ENCODE measurements at regions not wholly inside any gene's neighbourhood (a gene's known extent, or its start where the extent isn't known, plus 50 kb on each side); places are given as distances from the start of the nearest gene placed in this dataset.

DNA sequence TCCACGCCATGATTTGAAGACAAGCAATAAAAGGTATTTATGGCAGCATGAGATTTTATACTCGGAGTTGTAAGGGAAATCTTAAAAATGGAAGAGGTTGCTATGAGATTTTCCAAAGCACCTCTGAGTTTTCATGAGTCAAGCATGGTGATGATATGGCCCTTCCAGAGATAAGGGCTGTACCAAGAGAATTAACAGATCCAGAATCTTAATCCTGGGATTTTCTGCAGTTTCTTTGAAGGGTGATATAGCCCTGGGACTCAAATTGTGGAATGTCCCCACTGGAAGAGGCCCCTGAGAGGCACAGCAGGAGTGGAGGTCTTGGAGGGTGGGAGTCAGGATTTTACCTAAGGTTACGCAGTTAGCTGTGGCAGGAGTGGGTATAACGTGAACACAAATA, 243.3 kb downstream of the ZNF621 start:
- no peaks in the 10 kb centered on the region for H3K36me3 ChIP-seq (ENCODE audit: control insufficient read depth in 2 of 2, insufficient read depth in 2 of 2, low read length in 1 of 2)
- H3K4me3 ChIP-seq (ENCODE audit: low read depth in 1 of 2, low read length in 2 of 2) = no peak overlapping the region
- 94 to 96% methylated on average over 4 of the region's 4 CpGs for WGBS, 2 donors
- no peak overlapping the region for H3K27ac ChIP-seq (ENCODE audit: low read depth in 2 of 2, low read length in 1 of 2)
- no peaks in the 10 kb centered on the region for H3K27me3 ChIP-seq (ENCODE audit: control insufficient read depth in 1 of 2, insufficient read depth in 2 of 2, low read length in 2 of 2)
- no peaks in the 10 kb centered on the region for H3K9me3 ChIP-seq (ENCODE audit: control insufficient read depth in 2 of 2, insufficient read depth in 1 of 2, low read depth in 1 of 2, low read length in 1 of 2)
- H3K4me1 ChIP-seq (ENCODE audit: control insufficient read depth in 2 of 2, insufficient read depth in 2 of 2, low read length in 1 of 2) = no peaks in the 10 kb centered on the region

DNA sequence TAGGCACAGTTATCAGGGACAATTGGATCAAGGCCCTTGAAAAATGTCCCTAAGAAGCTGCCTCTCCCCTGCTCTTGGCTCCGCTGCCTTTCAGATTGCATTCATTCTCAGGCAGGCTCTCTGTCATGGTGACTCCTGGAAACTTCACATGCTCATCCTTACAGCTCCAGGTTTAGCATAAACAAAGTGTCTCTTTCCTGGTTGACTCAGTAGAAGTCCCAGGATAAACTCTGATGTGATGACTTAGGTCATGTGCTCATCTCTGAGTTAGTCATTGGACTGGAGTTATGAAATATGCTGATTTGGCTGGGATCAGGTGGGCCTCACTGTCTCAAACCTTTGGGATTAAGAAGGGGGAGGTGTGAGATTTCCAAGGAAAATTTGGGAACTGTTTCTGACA, 243.8 kb downstream of the ZNF621 start:
- Histone ChIP-seq H3K27ac (ENCODE audit: low read depth in 2 of 2, low read length in 1 of 2) (no peak overlapping the region), H3K9me3 (ENCODE audit: control insufficient read depth in 2 of 2, insufficient read depth in 1 of 2, low read depth in 1 of 2, low read length in 1 of 2) (no peaks in the 10 kb centered on the region), H3K4me1 (ENCODE audit: control insufficient read depth in 2 of 2, insufficient read depth in 2 of 2, low read length in 1 of 2) (no peaks in the 10 kb centered on the region), H3K36me3 (ENCODE audit: control insufficient read depth in 2 of 2, insufficient read depth in 2 of 2, low read length in 1 of 2) (no peaks in the 10 kb centered on the region), H3K27me3 (ENCODE audit: control insufficient read depth in 1 of 2, insufficient read depth in 2 of 2, low read length in 2 of 2) (no peaks in the 10 kb centered on the region), H3K4me3 (ENCODE audit: low read depth in 1 of 2, low read length in 2 of 2) (no peak overlapping the region)
- WGBS, 2 donors = 91 to 94% methylated on average over 1 of the region's 1 CpG

DNA sequence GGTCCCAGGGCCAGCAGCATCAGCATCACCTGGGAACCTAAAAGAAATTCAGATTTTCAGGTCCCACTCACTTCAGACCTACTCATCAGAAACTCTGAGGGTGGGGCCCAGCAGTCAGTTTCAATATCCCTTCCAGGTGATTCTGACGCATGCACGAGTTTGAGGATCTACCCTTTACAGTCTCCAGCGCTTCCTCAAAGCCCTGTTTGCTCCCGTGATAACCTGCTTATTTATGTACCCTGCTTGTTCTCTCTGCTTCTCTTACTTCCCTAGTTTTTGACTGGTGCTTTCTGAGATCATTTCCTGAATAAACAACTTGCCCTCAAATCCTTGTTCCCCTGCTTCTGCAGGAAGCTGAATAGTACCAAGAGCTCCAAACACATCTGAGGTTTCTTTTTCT, 245.3 kb downstream of the ZNF621 start:
- Histone ChIP-seq H3K4me3 (ENCODE audit: low read depth in 1 of 2, low read length in 2 of 2) (no peak overlapping the region), H3K27me3 (ENCODE audit: control insufficient read depth in 1 of 2, insufficient read depth in 2 of 2, low read length in 2 of 2) (no peaks in the 10 kb centered on the region), H3K36me3 (ENCODE audit: control insufficient read depth in 2 of 2, insufficient read depth in 2 of 2, low read length in 1 of 2) (no peaks in the 10 kb centered on the region), H3K4me1 (ENCODE audit: control insufficient read depth in 2 of 2, insufficient read depth in 2 of 2, low read length in 1 of 2) (no peaks in the 10 kb centered on the region), H3K9me3 (ENCODE audit: control insufficient read depth in 2 of 2, insufficient read depth in 1 of 2, low read depth in 1 of 2, low read length in 1 of 2) (no peaks in the 10 kb centered on the region), H3K27ac (ENCODE audit: low read depth in 2 of 2, low read length in 1 of 2) (no peak overlapping the region)
- 48 to 52% methylated on average over 4 of the region's 4 CpGs for WGBS, 2 donors

DNA sequence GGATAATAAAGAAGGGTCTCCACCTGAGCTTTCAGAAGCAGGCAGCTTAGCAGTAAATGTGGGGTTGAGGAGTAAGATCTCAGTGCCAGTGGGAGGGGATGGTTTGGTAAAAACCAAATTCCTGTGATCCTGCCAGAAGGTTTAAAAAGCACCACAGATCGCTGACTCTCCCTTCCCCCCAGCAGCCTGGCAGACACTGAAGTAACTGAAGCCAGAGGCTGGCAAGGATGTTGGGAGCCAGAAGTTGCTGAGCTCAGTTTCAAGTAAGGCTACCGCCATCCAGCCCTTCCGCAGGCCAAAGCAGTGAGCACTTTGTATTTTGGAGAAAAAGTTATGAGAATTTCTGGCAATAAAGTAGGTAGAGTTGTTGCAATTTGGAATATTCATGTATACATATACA, 246.4 kb downstream of the ZNF621 start:
- Histone ChIP-seq H3K4me1 (ENCODE audit: control insufficient read depth in 2 of 2, insufficient read depth in 2 of 2, low read length in 1 of 2) (no peaks in the 10 kb centered on the region), H3K27ac (ENCODE audit: low read depth in 2 of 2, low read length in 1 of 2) (no peak overlapping the region), H3K9me3 (ENCODE audit: control insufficient read depth in 2 of 2, insufficient read depth in 1 of 2, low read depth in 1 of 2, low read length in 1 of 2) (no peaks in the 10 kb centered on the region), H3K27me3 (ENCODE audit: control insufficient read depth in 1 of 2, insufficient read depth in 2 of 2, low read length in 2 of 2) (no peaks in the 10 kb centered on the region), H3K36me3 (ENCODE audit: control insufficient read depth in 2 of 2, insufficient read depth in 2 of 2, low read length in 1 of 2) (no peaks in the 10 kb centered on the region), H3K4me3 (ENCODE audit: low read depth in 1 of 2, low read length in 2 of 2) (no peak overlapping the region)
- 46 to 76% methylated on average over 3 of the region's 3 CpGs for WGBS, 2 donors

DNA sequence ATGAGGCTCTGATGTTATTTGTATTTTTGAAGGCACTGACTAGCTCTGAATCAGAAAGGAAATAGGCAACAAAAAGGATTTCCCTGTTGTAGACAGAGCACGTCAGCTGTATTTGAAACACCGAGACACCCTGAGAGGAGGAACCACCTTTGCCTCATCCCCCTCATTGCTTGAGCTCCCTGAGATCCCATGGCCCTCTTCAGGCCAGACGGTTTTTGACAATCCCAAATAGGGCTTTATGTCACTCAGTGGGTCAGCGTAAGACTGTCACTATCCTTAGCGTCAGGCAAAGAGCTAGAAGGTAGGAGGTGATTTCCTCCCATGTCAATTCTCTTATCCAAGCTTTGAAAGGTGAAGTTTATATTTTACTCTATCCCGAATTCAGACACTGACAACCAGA, 254.3 kb downstream of the ZNF621 start:
- H3K27ac ChIP-seq (ENCODE audit: low read depth in 2 of 2, low read length in 1 of 2) = no peak overlapping the region
- 89 to 93% methylated on average over 6 of the region's 6 CpGs for WGBS, 2 donors

DNA sequence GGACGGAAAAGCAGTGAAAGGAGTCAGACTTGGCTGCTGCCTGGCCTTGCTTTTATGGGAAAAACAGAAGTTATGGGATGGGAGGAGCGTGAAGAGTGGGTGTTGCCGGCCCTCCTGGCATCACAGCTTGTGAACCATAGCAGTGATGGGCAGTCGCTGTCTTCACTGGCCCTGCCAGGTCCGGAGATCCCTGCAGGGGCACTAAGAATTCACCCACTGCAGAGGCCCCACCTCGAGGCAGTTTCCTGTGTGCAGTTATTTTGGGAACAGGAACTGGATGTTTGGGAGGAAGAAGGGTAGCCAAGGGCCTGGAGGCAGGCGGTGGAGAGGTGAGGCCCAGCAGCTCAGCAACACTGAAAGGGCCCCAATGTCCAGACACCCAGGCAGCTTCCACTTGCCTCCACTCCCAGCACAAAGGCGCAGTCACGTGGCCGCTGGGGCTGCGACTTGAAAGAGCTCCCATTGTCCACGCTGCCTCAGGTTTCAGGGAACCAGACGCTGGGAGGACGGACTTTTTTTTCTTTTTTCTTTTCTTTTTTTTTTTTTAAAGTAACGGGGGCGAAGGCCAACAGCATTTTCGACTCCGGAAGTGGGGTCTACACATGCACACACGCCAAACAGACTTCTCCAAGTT, 255.6 kb downstream of the ZNF621 start:
- Histone ChIP-seq H3K27me3 (ENCODE audit: control insufficient read depth in 1 of 2, insufficient read depth in 2 of 2, low read length in 2 of 2) (no peaks in the 10 kb centered on the region), H3K9me3 (ENCODE audit: control insufficient read depth in 2 of 2, insufficient read depth in 1 of 2, low read depth in 1 of 2, low read length in 1 of 2) (no peaks in the 10 kb centered on the region), H3K27ac (ENCODE audit: low read depth in 2 of 2, low read length in 1 of 2) (peak overlapping the region; percentile 62), H3K4me3 (ENCODE audit: low read depth in 1 of 2, low read length in 2 of 2) (no peak overlapping the region), H3K36me3 (ENCODE audit: control insufficient read depth in 2 of 2, insufficient read depth in 2 of 2, low read length in 1 of 2) (no peaks in the 10 kb centered on the region), H3K4me1 (ENCODE audit: control insufficient read depth in 2 of 2, insufficient read depth in 2 of 2, low read length in 1 of 2) (peaks cover 4% of the 10 kb centered on the region in 2 donors)
- 11 to 28% methylated on average over 19 of the region's 19 CpGs for WGBS, 2 donors

More for the DNA sequence above, 254.3 kb downstream of the ZNF621 start:
- no peaks in the 10 kb centered on the region for H3K36me3 ChIP-seq (ENCODE audit: control insufficient read depth in 2 of 2, insufficient read depth in 2 of 2, low read length in 1 of 2)
- peaks cover 4% of the 10 kb centered on the region in 2 donors for H3K4me1 ChIP-seq (ENCODE audit: control insufficient read depth in 2 of 2, insufficient read depth in 2 of 2, low read length in 1 of 2)
- no peaks in the 10 kb centered on the region for H3K9me3 ChIP-seq (ENCODE audit: control insufficient read depth in 2 of 2, insufficient read depth in 1 of 2, low read depth in 1 of 2, low read length in 1 of 2)
- H3K27me3 ChIP-seq (ENCODE audit: control insufficient read depth in 1 of 2, insufficient read depth in 2 of 2, low read length in 2 of 2) = no peaks in the 10 kb centered on the region
- no peak overlapping the region for H3K4me3 ChIP-seq (ENCODE audit: low read depth in 1 of 2, low read length in 2 of 2)

DNA sequence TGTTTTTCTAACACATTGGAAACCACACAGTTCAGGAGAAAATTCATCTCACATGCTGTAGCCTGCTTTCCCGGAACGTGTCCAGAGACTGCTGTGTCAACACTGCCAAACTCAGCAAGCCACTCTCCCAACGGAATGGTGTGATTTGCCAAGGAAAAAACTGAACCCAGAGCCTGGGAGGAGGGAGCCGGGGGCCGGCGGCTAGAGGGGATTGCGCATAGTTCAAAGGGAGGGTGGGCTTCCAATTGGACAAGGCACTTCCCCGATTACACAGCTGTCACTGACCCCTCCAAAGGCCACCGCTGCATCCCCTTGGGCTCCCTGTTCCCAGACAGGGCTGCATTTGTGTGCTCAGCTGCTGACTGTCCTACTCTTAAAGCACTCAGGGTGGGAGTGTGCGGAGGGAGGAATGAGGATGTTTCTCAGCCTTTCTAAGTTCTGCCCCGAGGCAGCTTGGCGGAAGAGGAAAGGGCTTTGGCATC, 256.2 kb downstream of the ZNF621 start:
- peaks cover 4% of the 10 kb centered on the region in 2 donors for H3K4me1 ChIP-seq (ENCODE audit: control insufficient read depth in 2 of 2, insufficient read depth in 2 of 2, low read length in 1 of 2)
- no peaks in the 10 kb centered on the region for H3K36me3 ChIP-seq (ENCODE audit: control insufficient read depth in 2 of 2, insufficient read depth in 2 of 2, low read length in 1 of 2)
- H3K9me3 ChIP-seq (ENCODE audit: control insufficient read depth in 2 of 2, insufficient read depth in 1 of 2, low read depth in 1 of 2, low read length in 1 of 2) = no peaks in the 10 kb centered on the region
- no peaks in the 10 kb centered on the region for H3K27me3 ChIP-seq (ENCODE audit: control insufficient read depth in 1 of 2, insufficient read depth in 2 of 2, low read length in 2 of 2)
- 27 to 37% methylated on average over 12 of the region's 12 CpGs for WGBS, 2 donors
- H3K4me3 ChIP-seq (ENCODE audit: low read depth in 1 of 2, low read length in 2 of 2) = no peak overlapping the region
- peak overlapping the region; percentile 62 for H3K27ac ChIP-seq (ENCODE audit: low read depth in 2 of 2, low read length in 1 of 2)

DNA sequence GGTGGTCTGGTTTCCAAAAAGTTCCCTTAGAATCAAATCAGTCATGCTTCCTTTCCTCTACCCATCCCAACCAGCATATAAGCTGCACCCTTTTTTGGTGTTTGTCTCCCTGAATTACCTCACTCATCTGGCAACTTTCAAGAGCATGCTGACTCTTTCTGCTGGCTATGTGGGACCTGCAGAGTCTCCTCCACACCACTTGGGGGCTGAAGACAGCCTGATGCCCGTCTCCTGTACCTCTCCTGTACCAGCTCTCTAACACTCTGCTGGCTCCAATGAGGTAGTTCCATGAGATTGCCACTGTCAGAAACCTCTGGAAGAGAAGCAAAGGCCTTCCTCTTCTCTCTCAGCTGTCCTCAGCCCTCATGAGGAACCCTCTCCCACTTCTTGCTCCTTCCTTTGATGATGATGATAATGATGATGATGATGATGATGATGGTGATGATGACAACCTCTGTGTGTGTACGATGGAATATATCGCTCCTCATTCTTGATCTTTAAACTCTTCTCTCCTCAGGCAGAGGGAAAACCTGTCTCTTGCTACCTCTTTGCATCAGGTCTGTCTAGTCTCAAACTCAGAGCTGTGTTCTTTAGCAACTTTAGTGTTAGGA, 257.5 kb downstream of the ZNF621 start:
- H3K4me3 ChIP-seq (ENCODE audit: low read depth in 1 of 2, low read length in 2 of 2) = no peak overlapping the region
- peaks cover 2 to 4% of the 10 kb centered on the region in 2 donors for H3K9me3 ChIP-seq (ENCODE audit: control insufficient read depth in 2 of 2, insufficient read depth in 1 of 2, low read depth in 1 of 2, low read length in 1 of 2)
- 93% methylated on average over 3 of the region's 3 CpGs for WGBS, 2 donors
- H3K36me3 ChIP-seq (ENCODE audit: control insufficient read depth in 2 of 2, insufficient read depth in 2 of 2, low read length in 1 of 2) = no peaks in the 10 kb centered on the region
- H3K4me1 ChIP-seq (ENCODE audit: control insufficient read depth in 2 of 2, insufficient read depth in 2 of 2, low read length in 1 of 2) = peaks cover 4% of the 10 kb centered on the region in 2 donors
- H3K27me3 ChIP-seq (ENCODE audit: control insufficient read depth in 1 of 2, insufficient read depth in 2 of 2, low read length in 2 of 2) = no peaks in the 10 kb centered on the region
- no peak overlapping the region for H3K27ac ChIP-seq (ENCODE audit: low read depth in 2 of 2, low read length in 1 of 2)

DNA sequence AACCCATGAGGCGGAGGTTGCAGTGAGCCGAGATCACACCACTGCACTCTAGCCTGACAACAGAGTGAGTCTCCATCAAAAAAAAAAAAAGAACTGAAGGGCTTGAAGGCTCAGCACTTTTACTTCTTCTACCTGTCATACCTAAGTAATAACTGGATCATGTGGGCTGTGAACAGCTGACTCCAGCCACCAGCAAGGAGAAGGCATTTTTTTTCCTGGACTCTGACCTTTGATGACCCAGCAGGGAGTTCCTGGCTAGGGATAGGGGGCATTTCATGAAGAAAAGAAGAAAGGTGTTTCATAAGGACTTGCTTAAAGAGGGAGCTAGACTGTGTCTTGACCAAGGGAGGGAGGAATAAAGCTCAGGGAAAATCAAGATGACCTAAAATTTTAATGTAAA, 266.0 kb downstream of the ZNF621 start:
- Histone ChIP-seq H3K4me3 (ENCODE audit: low read depth in 1 of 2, low read length in 2 of 2) (no peak overlapping the region), H3K9me3 (ENCODE audit: control insufficient read depth in 2 of 2, insufficient read depth in 1 of 2, low read depth in 1 of 2, low read length in 1 of 2) (peaks cover 2 to 4% of the 10 kb centered on the region in 2 donors), H3K36me3 (ENCODE audit: control insufficient read depth in 2 of 2, insufficient read depth in 2 of 2, low read length in 1 of 2) (no peaks in the 10 kb centered on the region), H3K4me1 (ENCODE audit: control insufficient read depth in 2 of 2, insufficient read depth in 2 of 2, low read length in 1 of 2) (no peaks in the 10 kb centered on the region), H3K27ac (ENCODE audit: low read depth in 2 of 2, low read length in 1 of 2) (no peak overlapping the region), H3K27me3 (ENCODE audit: control insufficient read depth in 1 of 2, insufficient read depth in 2 of 2, low read length in 2 of 2) (no peaks in the 10 kb centered on the region)
- WGBS, 2 donors = 90 to 96% methylated on average over 2 of the region's 2 CpGs

DNA sequence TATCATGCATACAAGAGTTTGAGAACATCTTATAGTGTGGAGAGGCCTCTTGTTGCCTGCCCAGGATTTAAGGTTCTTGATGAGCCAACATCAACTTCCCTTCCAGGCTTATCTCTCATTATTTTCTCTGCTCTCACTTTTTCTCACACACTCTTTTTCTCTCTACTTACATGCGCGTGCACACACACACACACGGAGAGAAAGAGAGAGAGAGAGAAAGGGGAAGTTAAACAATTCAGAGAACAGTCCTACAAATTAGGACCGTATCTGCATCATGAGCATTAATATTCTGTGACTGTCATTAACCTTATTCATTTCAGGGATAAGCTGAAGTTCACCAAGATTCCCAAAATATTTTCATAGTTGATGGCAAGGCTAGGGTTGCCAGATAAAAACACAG, 269.0 kb downstream of the ZNF621 start:
- Histone ChIP-seq H3K4me3 (ENCODE audit: low read depth in 1 of 2, low read length in 2 of 2) (no peak overlapping the region), H3K27me3 (ENCODE audit: control insufficient read depth in 1 of 2, insufficient read depth in 2 of 2, low read length in 2 of 2) (no peaks in the 10 kb centered on the region), H3K27ac (ENCODE audit: low read depth in 2 of 2, low read length in 1 of 2) (no peak overlapping the region), H3K9me3 (ENCODE audit: control insufficient read depth in 2 of 2, insufficient read depth in 1 of 2, low read depth in 1 of 2, low read length in 1 of 2) (no peaks in the 10 kb centered on the region), H3K36me3 (ENCODE audit: control insufficient read depth in 2 of 2, insufficient read depth in 2 of 2, low read length in 1 of 2) (no peaks in the 10 kb centered on the region), H3K4me1 (ENCODE audit: control insufficient read depth in 2 of 2, insufficient read depth in 2 of 2, low read length in 1 of 2) (no peaks in the 10 kb centered on the region)
- WGBS, 2 donors = 77 to 82% methylated on average over 4 of the region's 4 CpGs

Data from esophagus (tissue), 2 donors.